DMS114 treated with DMSO at 0.1 percent for 48 hours (cell line): ENCODE measurements at regions not wholly inside any gene's neighbourhood (a gene's known extent, or its start where the extent isn't known, plus 50 kb on each side); places are given as distances from the start of the nearest gene placed in this dataset.
"Not testable (repeated sequence)": the region's sequence is repeated elsewhere in the genome, so short reads cannot be mapped to it uniquely, and the experiment has no call there.

Source experiments
- DNase-seq: peaks from one replicate; lab custom pipeline; 2025; ENCODE audit not compliant: unreplicated experiment; lab: John Stamatoyannopoulos, UW

- DNase-seq, result no peak
Measured at GRCh38 chr1:43042773-43043457, 84.2 kb upstream of the SLC2A1 start.

GRCh38 chr1:43042127-43042526 lies 83.5 kb upstream of the SLC2A1 start:
- DNase-seq, result no peak

- DNase-seq, result no peak
Measured at GRCh38 chr1:43041591-43041990, 82.9 kb upstream of the SLC2A1 start.

GRCh38 chr1:43039228-43040055 lies 80.8 kb upstream of the SLC2A1 start:
- no peak for DNase-seq

- DNase-seq, result no peak
Measured at GRCh38 chr1:43038232-43038935, 79.7 kb upstream of the SLC2A1 start.

GRCh38 chr1:43037466-43037865 lies 78.8 kb upstream of the SLC2A1 start:
- DNase-seq, result no peak

GRCh38 chr1:43036932-43037331 lies 78.3 kb upstream of the SLC2A1 start:
- no peak for DNase-seq

GRCh38 chr1:43035821-43036741 lies 77.4 kb upstream of the SLC2A1 start:
- no peak for DNase-seq

DNA sequence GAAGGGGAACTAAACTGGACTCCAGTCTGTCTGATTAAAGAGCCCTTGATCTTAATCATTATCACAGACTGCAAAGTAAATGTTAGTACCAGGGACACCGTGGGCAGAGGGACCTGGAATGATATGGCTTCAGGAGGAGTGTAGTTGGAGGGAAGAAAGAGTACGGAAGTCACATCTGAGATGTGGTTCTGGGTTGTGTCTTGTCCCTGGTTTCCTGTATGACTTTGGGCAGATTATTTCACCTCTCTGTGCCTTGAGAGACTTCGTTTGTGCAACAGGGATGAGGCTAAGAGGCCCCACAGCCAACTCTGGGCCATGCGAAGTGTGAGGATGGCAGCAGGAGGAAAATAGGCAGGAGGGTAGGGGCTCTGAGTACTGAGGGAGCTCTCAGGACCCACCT lies 76.1 kb upstream of the SLC2A1 start:
- DNase-seq, result no peak

DNA sequence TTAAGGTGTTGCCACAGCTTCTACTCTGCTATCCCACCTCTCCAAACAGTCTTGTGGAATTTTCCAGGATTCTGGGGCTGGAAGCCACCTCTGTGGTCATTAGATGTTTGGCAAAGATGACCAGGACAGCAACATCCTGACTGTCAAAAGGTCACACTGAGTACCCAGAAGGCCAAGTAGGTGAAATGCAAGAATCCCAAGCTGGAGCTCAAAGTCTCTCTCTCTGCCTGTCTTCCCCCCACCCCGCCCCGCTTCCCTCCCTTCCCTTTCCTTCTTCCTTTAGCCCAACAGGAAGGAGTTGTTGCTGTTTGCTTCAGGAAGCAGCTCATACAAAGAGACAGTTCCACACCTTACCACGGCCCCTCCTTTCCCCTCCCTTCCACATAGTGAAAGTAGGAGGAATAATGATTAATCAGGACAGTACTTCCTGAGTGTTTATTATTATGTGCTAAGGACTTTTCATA lies 75.6 kb upstream of the SLC2A1 start:
- no peak for DNase-seq

DNA sequence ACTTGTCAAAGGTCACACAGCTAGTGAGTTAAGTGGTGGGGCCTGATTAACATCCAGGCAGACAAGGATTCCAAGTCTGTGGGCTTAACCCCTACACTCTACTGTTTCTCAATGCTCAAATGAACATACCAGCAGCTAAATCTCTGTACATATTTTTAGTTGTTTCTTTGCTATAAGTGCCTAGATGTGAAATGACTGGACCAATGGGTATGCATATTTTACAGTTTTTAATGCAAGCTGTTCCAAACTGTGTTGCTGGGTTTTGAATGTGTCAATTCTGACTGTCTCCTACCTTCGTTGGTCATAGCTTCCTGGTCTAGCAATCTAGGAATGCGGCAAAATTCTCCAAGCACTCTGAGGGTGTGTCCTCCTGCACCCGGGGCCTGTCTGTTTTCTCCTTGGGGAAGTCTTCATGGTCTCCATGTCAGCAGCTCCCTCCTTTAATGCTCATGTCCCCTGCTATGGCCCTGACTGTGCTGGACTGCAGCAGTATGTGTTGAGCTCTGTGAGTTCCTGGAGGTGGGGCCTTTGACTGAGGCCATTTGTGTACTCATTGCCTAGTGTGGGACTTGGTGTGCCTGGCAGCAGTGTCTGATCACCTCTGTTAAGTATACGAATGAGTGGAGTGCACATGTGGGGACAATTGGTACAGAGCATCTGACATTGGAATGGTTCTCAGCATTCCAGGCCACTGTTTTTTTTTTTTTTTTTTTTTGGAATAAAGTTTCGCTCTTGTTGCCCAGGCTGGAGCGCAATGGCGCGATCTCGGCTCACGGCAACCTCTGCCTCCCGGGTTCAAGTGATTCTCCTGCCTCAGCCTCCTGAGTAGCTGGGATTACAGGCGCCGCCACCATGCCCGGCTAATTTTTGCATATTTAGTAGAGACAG lies 72.9 kb upstream of the SLC2A1 start:
- DNase-seq, result no peak

DNA sequence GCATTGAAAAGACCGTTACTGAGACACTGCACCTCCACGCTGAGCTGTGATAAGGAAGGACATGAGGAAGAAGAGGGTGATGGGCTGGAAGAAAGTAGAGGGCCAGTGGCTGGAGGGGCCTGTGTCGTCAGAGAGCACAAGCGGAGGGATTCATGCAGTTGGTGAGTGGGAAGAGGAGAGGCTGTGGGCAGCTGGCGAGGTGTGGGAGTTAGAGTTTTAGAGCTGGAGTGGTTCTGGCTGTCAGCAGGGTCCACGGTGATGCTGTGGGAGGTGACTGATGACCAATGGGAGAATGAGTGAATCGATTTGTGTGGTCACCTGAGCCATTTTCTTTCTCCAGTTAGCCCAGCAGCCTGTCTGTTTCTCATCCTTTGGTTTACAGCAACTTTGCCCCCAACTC lies 66.2 kb upstream of the SLC2A1 start:
- no peak for DNase-seq

- no peak for DNase-seq
Measured at GRCh38 chr1:43021547-43022474, 63.1 kb upstream of the SLC2A1 start.

GRCh38 chr1:43019226-43019625 lies 60.6 kb upstream of the SLC2A1 start:
- no peak for DNase-seq

GRCh38 chr1:43018121-43018520 lies 59.5 kb upstream of the SLC2A1 start:
- DNase-seq, result no peak

GRCh38 chr1:43015269-43015668 lies 56.6 kb upstream of the SLC2A1 start:
- no peak for DNase-seq

- DNase-seq, result not testable (repeated sequence)
Measured at GRCh38 chr1:43014579-43014978, 55.9 kb upstream of the SLC2A1 start.

DNA sequence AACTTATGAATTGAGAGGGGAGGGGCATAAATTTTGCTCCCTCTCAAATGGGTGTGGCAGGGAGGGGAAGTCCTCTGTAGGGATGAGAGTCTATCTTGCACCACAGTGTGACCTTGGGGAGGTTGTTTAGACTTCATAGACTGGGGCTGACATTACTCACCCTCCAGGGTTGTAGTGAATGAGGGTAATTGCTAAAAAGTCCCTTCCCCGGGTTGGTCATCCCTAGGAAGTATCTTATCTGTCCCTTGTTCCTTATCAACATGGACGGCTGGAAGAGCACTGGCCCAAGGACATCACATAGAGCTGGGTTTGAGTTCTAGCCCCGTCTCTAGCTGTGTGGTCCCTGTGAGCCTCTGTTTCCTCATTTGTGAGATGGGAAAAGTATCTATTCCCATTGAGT lies 52.4 kb upstream of the SLC2A1 start:
- DNase-seq, result no peak

GRCh38 chr1:43009274-43009673 lies 50.6 kb upstream of the SLC2A1 start:
- no peak for DNase-seq
